GM23338 (cell line): ENCODE measurements at regions not wholly inside any gene's neighbourhood (a gene's known extent, or its start where the extent isn't known, plus 50 kb on each side); places are given as distances from the start of the nearest gene placed in this dataset.

Experiments
- ATAC-seq: fragments of 200-7000 bp; cut with Tn5 transposase; 3 replicates; pipeline ENCODE4 v1.9.1; 2020
- DNase-seq: peaks from one replicate; pipeline ENCODE4 v3.0.0-alpha.2; 2015; ENCODE audit warnings: low spot score
- H2AFZ ChIP-seq: fragments of 200-600 bp; sonication (generic); 2 replicates; pipeline ENCODE4 v1.8.0; 2016; ENCODE audit warnings: antibody characterized with exemption, mild to moderate bottlenecking, moderate library complexity
- H3F3A ChIP-seq: fragments of 200-600 bp; sonication (generic); replicated peaks from 2 replicates; pipeline ENCODE4 v1.8.0; 2017; ENCODE audit warnings: antibody characterized with exemption, mixed run types, low read depth
- H3K27ac ChIP-seq: fragments of 200-600 bp; sonication (generic); 2 replicates; pipeline ENCODE4 v1.6.1; 2016; ENCODE audit warnings: low read depth
- H3K27me3 ChIP-seq: fragments of 200-600 bp; sonication (generic); 2 replicates; pipeline ENCODE4 v1.8.0; 2016; ENCODE audit warnings: mild to moderate bottlenecking, mixed run types, moderate library complexity; ENCODE audit not compliant: insufficient read depth
- H3K36me3 ChIP-seq: fragments of 200-600 bp; sonication (generic); 2 replicates; pipeline ENCODE4 v1.8.0; 2016; ENCODE audit warnings: mild to moderate bottlenecking; ENCODE audit not compliant: insufficient read depth
- H3K4me1 ChIP-seq: fragments of 200-600 bp; sonication (generic); 2 replicates; pipeline ENCODE4 v1.8.0; 2016; ENCODE audit warnings: mild to moderate bottlenecking, moderate library complexity; ENCODE audit not compliant: insufficient read depth
- H3K4me2 ChIP-seq: fragments of 200-600 bp; sonication (generic); 2 replicates; pipeline ENCODE4 v1.7.1; 2017; ENCODE audit warnings: mixed run types
- H3K4me3 ChIP-seq: fragments of 200-600 bp; sonication (generic); 2 replicates; pipeline ENCODE4 v1.6.1; 2016; ENCODE audit warnings: mixed run types
- H3K79me2 ChIP-seq: fragments of 200-600 bp; sonication (generic); replicated peaks from 2 replicates; pipeline ENCODE4 v1.8.0; 2017; ENCODE audit warnings: mild to moderate bottlenecking; ENCODE audit not compliant: insufficient read depth
- H3K9me2 ChIP-seq: fragments of 200-600 bp; sonication (generic); 2 replicates; pipeline ENCODE4 v1.8.0; 2017; ENCODE audit not compliant: insufficient read depth
- H4K20me1 ChIP-seq: fragments of 200-600 bp; sonication (generic); replicated peaks from 2 replicates; pipeline ENCODE4 v1.8.0; 2017; ENCODE audit warnings: mild to moderate bottlenecking; ENCODE audit not compliant: insufficient read depth
- H3K27ac Mint-ChIP-seq: 2 replicates; pipeline ENCODE4 v1.8.0; 2020; ENCODE audit warnings: inconsistent platforms, mild to moderate bottlenecking, moderate library complexity, mixed read lengths
- H3K27me3 Mint-ChIP-seq: 3 replicates; pipeline ENCODE4 v1.8.0; 2022; ENCODE audit warnings: low read depth, mild to moderate bottlenecking, moderate library complexity, mixed read lengths, inconsistent platforms; ENCODE audit not compliant: insufficient read depth, poor library complexity
- H3K36me3 Mint-ChIP-seq: 3 replicates; pipeline ENCODE4 v1.8.0; 2021; ENCODE audit warnings: low read depth, mild to moderate bottlenecking, inconsistent platforms, moderate library complexity, mixed read lengths
- H3K4me1 Mint-ChIP-seq: 3 replicates; pipeline ENCODE4 v1.8.0; 2020; ENCODE audit warnings: mild to moderate bottlenecking, inconsistent platforms, mixed read lengths
- H3K4me3 Mint-ChIP-seq: 3 replicates; pipeline ENCODE4 v1.8.0; 2021; ENCODE audit warnings: moderate library complexity, mild to moderate bottlenecking, inconsistent platforms, mixed read lengths
- H3K9me3 Mint-ChIP-seq: 3 replicates; pipeline ENCODE4 v1.8.0; 2020; ENCODE audit warnings: moderate library complexity, mild to moderate bottlenecking, inconsistent platforms, mixed read lengths
- CREB1 ChIP-seq: fragments of 250-450 bp; sonication (Bioruptor Pico); IDR thresholded peaks from 2 replicates; pipeline ENCODE4 v1.5.0; 2020; ENCODE audit warnings: low read depth, mild to moderate bottlenecking, moderate library complexity
- EZH2 ChIP-seq: fragments of 200-600 bp; sonication (generic); IDR thresholded peaks from one replicate; pipeline ENCODE4 v1.8.0; 2017; ENCODE audit warnings: antibody characterized with exemption, mild to moderate bottlenecking, low read depth; ENCODE audit not compliant: unreplicated experiment
- EZH2phosphoT487 ChIP-seq: fragments of 200-600 bp; sonication (generic); IDR thresholded peaks from one replicate; pipeline ENCODE4 v1.8.1; 2018; ENCODE audit warnings: antibody characterized with exemption; ENCODE audit not compliant: unreplicated experiment
- NANOG ChIP-seq: IDR thresholded peaks from 2 replicates; pipeline ENCODE4 v1.6.1; 2016; ENCODE audit warnings: antibody characterized with exemption, borderline replicate concordance
- POLR2AphosphoS5 ChIP-seq: IDR thresholded peaks from 2 replicates; pipeline ENCODE4 v1.6.1; 2016; ENCODE audit warnings: antibody characterized with exemption, low read depth
- REST ChIP-seq: IDR thresholded peaks from one replicate; pipeline ENCODE4 v1.6.1; 2018; ENCODE audit warnings: antibody characterized with exemption; ENCODE audit not compliant: unreplicated experiment
- STAT1 ChIP-seq: IDR thresholded peaks from one replicate; pipeline ENCODE4 v1.6.1; 2016; ENCODE audit warnings: antibody characterized with exemption; ENCODE audit not compliant: unreplicated experiment
- ZNF114 ChIP-seq: fragments of 250-450 bp; sonication (Bioruptor Pico); IDR thresholded peaks from 2 replicates; pipeline ENCODE4 v1.5.0; 2020; ENCODE audit warnings: mild to moderate bottlenecking, moderate library complexity
- TF ChIP-seq, protein P1 (sequence below): IDR thresholded peaks from 2 replicates; pipeline ENCODE4 v1.6.1; 2016; ENCODE audit warnings: antibody characterized with exemption
- TF ChIP-seq, protein P2 (sequence below), 2 experiments: fragments of 200-600 bp in 1 of 2; sonication (generic) in 1 of 2; conservative IDR thresholded peaks; 2 replicates each; pipeline versions ENCODE4 v1.5.1 to v1.6.1; 2016 to 2017; ENCODE audit warnings: antibody characterized with exemption in 2 of 2, low read depth in 2 of 2, mild to moderate bottlenecking in 2 of 2, moderate library complexity in 1 of 2

- TF ChIP-seq REST (no peak), NANOG (no peak), ZNF114 (CRISPR knock-in tag) (no peak), POLR2AphosphoS5 (no peak)
- TF ChIP-seq, protein P1, sequence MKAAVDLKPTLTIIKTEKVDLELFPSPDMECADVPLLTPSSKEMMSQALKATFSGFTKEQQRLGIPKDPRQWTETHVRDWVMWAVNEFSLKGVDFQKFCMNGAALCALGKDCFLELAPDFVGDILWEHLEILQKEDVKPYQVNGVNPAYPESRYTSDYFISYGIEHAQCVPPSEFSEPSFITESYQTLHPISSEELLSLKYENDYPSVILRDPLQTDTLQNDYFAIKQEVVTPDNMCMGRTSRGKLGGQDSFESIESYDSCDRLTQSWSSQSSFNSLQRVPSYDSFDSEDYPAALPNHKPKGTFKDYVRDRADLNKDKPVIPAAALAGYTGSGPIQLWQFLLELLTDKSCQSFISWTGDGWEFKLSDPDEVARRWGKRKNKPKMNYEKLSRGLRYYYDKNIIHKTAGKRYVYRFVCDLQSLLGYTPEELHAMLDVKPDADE = no peak
These were observed 629.4 kb upstream of the FRG1 start (continued) for GRCh38 chr4:189311251-189311650.

DNA sequence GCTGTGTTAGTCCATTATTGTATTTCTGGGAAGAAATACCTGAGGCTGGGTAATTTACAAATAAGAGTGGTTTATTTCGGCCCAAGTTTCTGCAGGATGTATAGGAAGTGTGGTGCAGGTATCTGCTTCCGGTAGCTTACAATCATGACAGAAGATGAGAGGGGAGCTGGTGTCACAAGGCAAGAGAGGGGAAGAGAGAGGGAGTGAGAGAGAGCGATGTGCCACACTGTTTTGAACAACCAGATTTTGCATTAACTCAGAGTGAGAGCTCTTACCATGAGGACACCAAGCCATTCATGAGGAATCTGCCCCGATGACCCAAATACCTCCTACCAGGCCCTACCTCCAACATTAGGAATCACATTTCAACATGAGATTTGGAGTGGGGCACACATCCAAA is 627.6 kb upstream of the FRG1 start:
- H3K4me3 ChIP-seq = no peak overlapping the region
- Mint-ChIP-seq H3K36me3 (peaks cover 3% of the 10 kb centered on the region; the same call in 1 of the 3 replicates), H3K4me1 (no peaks in the 10 kb centered on the region), H3K4me3 (no peak overlapping the region), H3K27ac (no peak overlapping the region), H3K27me3 (no peaks in the 10 kb centered on the region), H3K9me3 (peaks cover 18% of the 10 kb centered on the region)
- no peak overlapping the region for H3K4me2 ChIP-seq
- ATAC-seq (no peak), DNase-seq (no peak)
- H3K27me3 ChIP-seq = peaks cover 7% of the 10 kb centered on the region; the same call in 1 of the 2 replicates
- no peaks in the 10 kb centered on the region for H3F3A ChIP-seq
- no peak overlapping the region for H2AFZ ChIP-seq
- H3K4me1 ChIP-seq = no peaks in the 10 kb centered on the region
- no peak overlapping the region for H3K27ac ChIP-seq
- no peaks in the 10 kb centered on the region for H3K79me2 ChIP-seq
- no peaks in the 10 kb centered on the region; the same call in 1 of the 2 replicates for H4K20me1 ChIP-seq
- TF ChIP-seq POLR2AphosphoS5 = no peak
- TF ChIP-seq NANOG = no peak
- TF ChIP-seq CREB1 = no peak
- H3K36me3 ChIP-seq = no peaks in the 10 kb centered on the region
- H3K9me2 ChIP-seq = no peaks in the 10 kb centered on the region

GRCh38 chr4:189313861-189314513 is 626.7 kb upstream of the FRG1 start:
- Mint-ChIP-seq H3K4me1 (no peaks in the 10 kb centered on the region), H3K27ac (no peak overlapping the region), H3K27me3 (no peaks in the 10 kb centered on the region), H3K36me3 (peaks cover 3% of the 10 kb centered on the region; the same call in 1 of the 3 replicates), H3K4me3 (no peak overlapping the region), H3K9me3 (peaks cover 19% of the 10 kb centered on the region)
- no peak for ATAC-seq
- H3F3A ChIP-seq = no peaks in the 10 kb centered on the region
- H3K36me3 ChIP-seq = no peaks in the 10 kb centered on the region
- H3K79me2 ChIP-seq = no peaks in the 10 kb centered on the region
- H3K4me2 ChIP-seq = no peak overlapping the region
- no peaks in the 10 kb centered on the region; the same call in 1 of the 2 replicates for H3K9me2 ChIP-seq
- no peak overlapping the region for H3K27ac ChIP-seq
- H2AFZ ChIP-seq = peak overlapping the region; percentile 28; the same call in 1 of the 2 replicates
- H3K4me3 ChIP-seq = no peak overlapping the region
- H3K4me1 ChIP-seq = no peaks in the 10 kb centered on the region
- no peaks in the 10 kb centered on the region; the same call in 1 of the 2 replicates for H4K20me1 ChIP-seq
- peaks cover 7% of the 10 kb centered on the region; the same call in 1 of the 2 replicates for H3K27me3 ChIP-seq
- DNase-seq = no peak
- no peak for TF ChIP-seq EZH2phosphoT487
- TF ChIP-seq STAT1 = no peak
- TF ChIP-seq EZH2 = no peak
- TF ChIP-seq, protein P2, sequence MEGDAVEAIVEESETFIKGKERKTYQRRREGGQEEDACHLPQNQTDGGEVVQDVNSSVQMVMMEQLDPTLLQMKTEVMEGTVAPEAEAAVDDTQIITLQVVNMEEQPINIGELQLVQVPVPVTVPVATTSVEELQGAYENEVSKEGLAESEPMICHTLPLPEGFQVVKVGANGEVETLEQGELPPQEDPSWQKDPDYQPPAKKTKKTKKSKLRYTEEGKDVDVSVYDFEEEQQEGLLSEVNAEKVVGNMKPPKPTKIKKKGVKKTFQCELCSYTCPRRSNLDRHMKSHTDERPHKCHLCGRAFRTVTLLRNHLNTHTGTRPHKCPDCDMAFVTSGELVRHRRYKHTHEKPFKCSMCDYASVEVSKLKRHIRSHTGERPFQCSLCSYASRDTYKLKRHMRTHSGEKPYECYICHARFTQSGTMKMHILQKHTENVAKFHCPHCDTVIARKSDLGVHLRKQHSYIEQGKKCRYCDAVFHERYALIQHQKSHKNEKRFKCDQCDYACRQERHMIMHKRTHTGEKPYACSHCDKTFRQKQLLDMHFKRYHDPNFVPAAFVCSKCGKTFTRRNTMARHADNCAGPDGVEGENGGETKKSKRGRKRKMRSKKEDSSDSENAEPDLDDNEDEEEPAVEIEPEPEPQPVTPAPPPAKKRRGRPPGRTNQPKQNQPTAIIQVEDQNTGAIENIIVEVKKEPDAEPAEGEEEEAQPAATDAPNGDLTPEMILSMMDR (conservative IDR thresholded peaks at IDR 0.05; ENCODE audit: low read depth in 2 of 2) = no peak
- TF ChIP-seq CREB1 = no peak
